SK-N-SH treated with all-trans-retinoic acid at 6 μM for 48 hours (cell line): ENCODE measurements at regions not wholly inside any gene's neighbourhood (a gene's known extent, or its start where the extent isn't known, plus 50 kb on each side); places are given as distances from the start of the nearest gene placed in this dataset.

Experiments used
- ATAC-seq: fragments of 200-7000 bp; cut with Tn5 transposase; 3 replicates; pipeline ENCODE4 v1.9.1; 2020; ENCODE audit warnings: mild to moderate bottlenecking, moderate library complexity
- BACH2 ChIP-seq: fragments of 250-450 bp; sonication (Bioruptor Pico); IDR thresholded peaks from 2 replicates; pipeline ENCODE4 v1.9.0; 2021; ENCODE audit warnings: mild to moderate bottlenecking, borderline replicate concordance
- ESRRG ChIP-seq: fragments of 250-450 bp; sonication (Bioruptor Pico); IDR thresholded peaks from 2 replicates; pipeline ENCODE4 v1.6.1; 2021; ENCODE audit warnings: mild to moderate bottlenecking
- GLIS3 ChIP-seq: fragments of 250-450 bp; sonication (Bioruptor Pico); IDR thresholded peaks from 2 replicates; pipeline ENCODE4 v1.5.0; 2020; ENCODE audit warnings: mild to moderate bottlenecking, moderate library complexity
- OSR1 ChIP-seq: fragments of 250-450 bp; sonication (Bioruptor Pico); IDR thresholded peaks from 2 replicates; pipeline ENCODE4 v1.8.0; 2022; ENCODE audit warnings: moderate library complexity, mild to moderate bottlenecking, inconsistent platforms
- PPARA ChIP-seq: fragments of 250-450 bp; sonication (Bioruptor Pico); IDR thresholded peaks from 2 replicates; pipeline ENCODE4 v1.5.0; 2020; ENCODE audit warnings: mild to moderate bottlenecking, borderline replicate concordance
- TCF4 ChIP-seq: fragments of 250-450 bp; sonication (Bioruptor Pico); IDR thresholded peaks from 2 replicates; pipeline ENCODE4 v1.8.0; 2021; ENCODE audit warnings: mild to moderate bottlenecking, moderate library complexity, borderline replicate concordance
- TOX ChIP-seq: fragments of 250-450 bp; sonication (Bioruptor Pico); IDR thresholded peaks from 2 replicates; pipeline ENCODE4 v1.8.0; 2021; ENCODE audit warnings: mild to moderate bottlenecking, moderate library complexity, borderline replicate concordance
- ZC3H10 ChIP-seq: fragments of 250-450 bp; sonication (Bioruptor Pico); IDR thresholded peaks from 2 replicates; pipeline ENCODE4 v1.5.1; 2021; ENCODE audit warnings: mild to moderate bottlenecking, moderate library complexity
- ZFP3 ChIP-seq: fragments of 250-450 bp; sonication (Bioruptor Pico); IDR thresholded peaks from 2 replicates; pipeline ENCODE4 v1.5.0; 2020; ENCODE audit warnings: mild to moderate bottlenecking, moderate library complexity
- ZFP30 ChIP-seq: fragments of 450-650 bp; formaldehyde crosslinking; IDR thresholded peaks from 2 replicates; pipeline ENCODE4 v1.5.0; 2022; ENCODE audit warnings: mild to moderate bottlenecking, moderate library complexity
- ZNF70 ChIP-seq: fragments of 450-650 bp; formaldehyde crosslinking; IDR thresholded peaks from 2 replicates; pipeline ENCODE4 v1.5.0; 2020; ENCODE audit warnings: mild to moderate bottlenecking, moderate library complexity
- TF ChIP-seq, protein P1 (sequence below): fragments of 250-450 bp; sonication (Bioruptor Pico); IDR thresholded peaks from 2 replicates; pipeline ENCODE4 v1.5.0; 2020; ENCODE audit warnings: mild to moderate bottlenecking, moderate library complexity
- TF ChIP-seq, protein P2 (sequence below): fragments of 250-450 bp; sonication (Bioruptor Pico); IDR thresholded peaks from 2 replicates; pipeline ENCODE4 v1.8.0; 2020; ENCODE audit warnings: mild to moderate bottlenecking, moderate library complexity, borderline replicate concordance
- TF ChIP-seq, protein P3 (sequence below): fragments of 250-450 bp; sonication (Bioruptor Pico); IDR thresholded peaks from 2 replicates; pipeline ENCODE4 v1.8.0; 2021; ENCODE audit warnings: low read depth, mild to moderate bottlenecking, moderate library complexity, borderline replicate concordance
- TF ChIP-seq, protein P4 (sequence below): fragments of 250-450 bp; sonication (Bioruptor Pico); IDR thresholded peaks from 2 replicates; pipeline ENCODE4 v1.5.1; 2020; ENCODE audit warnings: low read depth, mild to moderate bottlenecking, moderate library complexity
- TF ChIP-seq, protein P5 (sequence below): fragments of 250-450 bp; sonication (Bioruptor Pico); IDR thresholded peaks from 2 replicates; pipeline ENCODE4 v1.5.1; 2021; ENCODE audit warnings: mild to moderate bottlenecking, moderate library complexity

DNA sequence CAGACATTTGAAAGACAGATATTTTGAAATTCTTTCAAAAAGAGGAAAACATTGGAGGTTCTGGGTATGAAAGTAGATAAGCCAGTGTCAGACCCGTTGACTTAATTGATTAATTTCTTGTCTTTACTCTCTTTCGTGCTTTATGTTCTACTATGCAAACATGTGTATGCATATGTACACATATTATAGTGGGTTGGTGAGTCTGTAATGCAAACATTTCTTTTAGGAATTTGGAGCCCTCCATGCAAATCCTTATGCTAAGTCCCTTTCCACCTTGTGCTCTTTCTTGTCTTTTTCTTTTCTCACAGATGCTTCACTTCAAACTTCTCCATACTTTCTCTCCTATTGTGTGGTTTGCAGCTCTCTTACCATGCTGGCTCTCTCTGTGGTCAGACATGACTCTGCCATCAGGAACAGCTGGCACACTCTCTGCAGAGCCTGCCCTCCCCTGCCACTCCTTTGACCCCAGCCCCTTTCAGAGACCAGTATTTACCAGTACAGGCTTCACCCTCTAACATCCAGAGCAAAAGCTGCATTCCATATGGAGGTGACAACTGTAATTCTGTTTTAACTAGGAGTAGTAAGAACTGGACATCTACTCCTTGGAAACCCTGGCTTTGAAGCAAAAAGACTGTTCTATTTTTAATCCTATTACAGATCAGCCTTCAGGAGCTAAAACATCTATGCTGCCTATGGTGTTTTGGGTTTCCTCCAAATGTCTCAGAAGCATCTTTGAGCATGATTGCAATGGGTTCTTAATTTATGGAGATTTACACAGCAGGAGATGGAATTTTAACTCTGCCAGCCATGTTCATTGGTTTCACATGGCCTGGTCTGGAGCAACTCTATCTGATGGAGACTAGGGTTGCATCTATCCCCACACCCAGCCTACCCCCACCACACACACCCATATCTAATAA, 386.9 kb upstream of the FAT3 start:
- TF ChIP-seq OSR1 (CRISPR knock-in tag), result no peak
- TF ChIP-seq ZFP30 (CRISPR knock-in tag), result no peak
- no peak for TF ChIP-seq GLIS3 (CRISPR knock-in tag)
- TF ChIP-seq, protein P1, sequence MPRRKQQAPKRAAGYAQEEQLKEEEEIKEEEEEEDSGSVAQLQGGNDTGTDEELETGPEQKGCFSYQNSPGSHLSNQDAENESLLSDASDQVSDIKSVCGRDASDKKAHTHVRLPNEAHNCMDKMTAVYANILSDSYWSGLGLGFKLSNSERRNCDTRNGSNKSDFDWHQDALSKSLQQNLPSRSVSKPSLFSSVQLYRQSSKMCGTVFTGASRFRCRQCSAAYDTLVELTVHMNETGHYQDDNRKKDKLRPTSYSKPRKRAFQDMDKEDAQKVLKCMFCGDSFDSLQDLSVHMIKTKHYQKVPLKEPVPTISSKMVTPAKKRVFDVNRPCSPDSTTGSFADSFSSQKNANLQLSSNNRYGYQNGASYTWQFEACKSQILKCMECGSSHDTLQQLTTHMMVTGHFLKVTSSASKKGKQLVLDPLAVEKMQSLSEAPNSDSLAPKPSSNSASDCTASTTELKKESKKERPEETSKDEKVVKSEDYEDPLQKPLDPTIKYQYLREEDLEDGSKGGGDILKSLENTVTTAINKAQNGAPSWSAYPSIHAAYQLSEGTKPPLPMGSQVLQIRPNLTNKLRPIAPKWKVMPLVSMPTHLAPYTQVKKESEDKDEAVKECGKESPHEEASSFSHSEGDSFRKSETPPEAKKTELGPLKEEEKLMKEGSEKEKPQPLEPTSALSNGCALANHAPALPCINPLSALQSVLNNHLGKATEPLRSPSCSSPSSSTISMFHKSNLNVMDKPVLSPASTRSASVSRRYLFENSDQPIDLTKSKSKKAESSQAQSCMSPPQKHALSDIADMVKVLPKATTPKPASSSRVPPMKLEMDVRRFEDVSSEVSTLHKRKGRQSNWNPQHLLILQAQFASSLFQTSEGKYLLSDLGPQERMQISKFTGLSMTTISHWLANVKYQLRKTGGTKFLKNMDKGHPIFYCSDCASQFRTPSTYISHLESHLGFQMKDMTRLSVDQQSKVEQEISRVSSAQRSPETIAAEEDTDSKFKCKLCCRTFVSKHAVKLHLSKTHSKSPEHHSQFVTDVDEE (CRISPR knock-in tag), result no peak
- TF ChIP-seq, protein P2, sequence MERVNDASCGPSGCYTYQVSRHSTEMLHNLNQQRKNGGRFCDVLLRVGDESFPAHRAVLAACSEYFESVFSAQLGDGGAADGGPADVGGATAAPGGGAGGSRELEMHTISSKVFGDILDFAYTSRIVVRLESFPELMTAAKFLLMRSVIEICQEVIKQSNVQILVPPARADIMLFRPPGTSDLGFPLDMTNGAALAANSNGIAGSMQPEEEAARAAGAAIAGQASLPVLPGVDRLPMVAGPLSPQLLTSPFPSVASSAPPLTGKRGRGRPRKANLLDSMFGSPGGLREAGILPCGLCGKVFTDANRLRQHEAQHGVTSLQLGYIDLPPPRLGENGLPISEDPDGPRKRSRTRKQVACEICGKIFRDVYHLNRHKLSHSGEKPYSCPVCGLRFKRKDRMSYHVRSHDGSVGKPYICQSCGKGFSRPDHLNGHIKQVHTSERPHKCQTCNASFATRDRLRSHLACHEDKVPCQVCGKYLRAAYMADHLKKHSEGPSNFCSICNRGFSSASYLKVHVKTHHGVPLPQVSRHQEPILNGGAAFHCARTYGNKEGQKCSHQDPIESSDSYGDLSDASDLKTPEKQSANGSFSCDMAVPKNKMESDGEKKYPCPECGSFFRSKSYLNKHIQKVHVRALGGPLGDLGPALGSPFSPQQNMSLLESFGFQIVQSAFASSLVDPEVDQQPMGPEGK (CRISPR knock-in tag), result no peak
- TF ChIP-seq ZNF70 (CRISPR knock-in tag), result no peak
- no peak for TF ChIP-seq ZFP3 (CRISPR knock-in tag)
- TF ChIP-seq PPARA, result no peak
- TF ChIP-seq TCF4 (CRISPR knock-in tag), result no peak
- TF ChIP-seq, protein P3, sequence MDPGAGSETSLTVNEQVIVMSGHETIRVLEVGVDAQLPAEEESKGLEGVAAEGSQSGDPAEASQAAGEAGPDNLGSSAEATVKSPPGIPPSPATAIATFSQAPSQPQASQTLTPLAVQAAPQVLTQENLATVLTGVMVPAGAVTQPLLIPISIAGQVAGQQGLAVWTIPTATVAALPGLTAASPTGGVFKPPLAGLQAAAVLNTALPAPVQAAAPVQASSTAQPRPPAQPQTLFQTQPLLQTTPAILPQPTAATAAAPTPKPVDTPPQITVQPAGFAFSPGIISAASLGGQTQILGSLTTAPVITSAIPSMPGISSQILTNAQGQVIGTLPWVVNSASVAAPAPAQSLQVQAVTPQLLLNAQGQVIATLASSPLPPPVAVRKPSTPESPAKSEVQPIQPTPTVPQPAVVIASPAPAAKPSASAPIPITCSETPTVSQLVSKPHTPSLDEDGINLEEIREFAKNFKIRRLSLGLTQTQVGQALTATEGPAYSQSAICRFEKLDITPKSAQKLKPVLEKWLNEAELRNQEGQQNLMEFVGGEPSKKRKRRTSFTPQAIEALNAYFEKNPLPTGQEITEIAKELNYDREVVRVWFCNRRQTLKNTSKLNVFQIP (CRISPR knock-in tag), result no peak
- no peak for TF ChIP-seq BACH2 (CRISPR knock-in tag)
- no peak for TF ChIP-seq ZC3H10 (CRISPR knock-in tag)
- TF ChIP-seq, protein P4, sequence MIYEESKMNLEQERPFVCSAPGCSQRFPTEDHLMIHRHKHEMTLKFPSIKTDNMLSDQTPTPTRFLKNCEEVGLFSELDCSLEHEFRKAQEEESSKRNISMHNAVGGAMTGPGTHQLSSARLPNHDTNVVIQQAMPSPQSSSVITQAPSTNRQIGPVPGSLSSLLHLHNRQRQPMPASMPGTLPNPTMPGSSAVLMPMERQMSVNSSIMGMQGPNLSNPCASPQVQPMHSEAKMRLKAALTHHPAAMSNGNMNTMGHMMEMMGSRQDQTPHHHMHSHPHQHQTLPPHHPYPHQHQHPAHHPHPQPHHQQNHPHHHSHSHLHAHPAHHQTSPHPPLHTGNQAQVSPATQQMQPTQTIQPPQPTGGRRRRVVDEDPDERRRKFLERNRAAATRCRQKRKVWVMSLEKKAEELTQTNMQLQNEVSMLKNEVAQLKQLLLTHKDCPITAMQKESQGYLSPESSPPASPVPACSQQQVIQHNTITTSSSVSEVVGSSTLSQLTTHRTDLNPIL (CRISPR knock-in tag), result no peak
- TF ChIP-seq, all 23 proteins: peak for 0
- no peak for ATAC-seq

DNA sequence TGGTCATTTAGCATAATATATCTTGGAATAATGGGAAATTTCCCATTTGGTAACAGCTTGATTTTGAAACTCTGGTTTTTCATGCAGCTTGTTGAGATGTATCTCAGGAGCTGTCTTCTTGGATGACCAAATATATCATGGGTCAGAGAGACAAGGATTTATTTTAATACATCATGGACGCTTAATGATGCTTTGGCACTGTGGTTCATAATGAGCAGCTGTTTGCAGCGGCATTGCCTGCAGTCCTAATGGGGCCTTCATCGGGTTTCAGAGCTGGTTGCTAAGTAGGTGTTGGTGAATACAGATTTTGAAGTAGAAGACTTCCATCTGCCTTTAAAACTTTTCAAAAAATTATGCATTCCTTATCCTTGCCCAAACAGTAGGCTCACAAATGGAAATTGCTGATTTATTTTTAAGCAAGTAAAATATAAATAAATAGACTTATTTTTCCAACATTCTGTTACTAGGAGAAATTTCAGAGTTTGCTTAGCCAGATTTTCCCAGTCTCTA, 389.5 kb upstream of the FAT3 start:
- ATAC-seq, result no peak

DNA sequence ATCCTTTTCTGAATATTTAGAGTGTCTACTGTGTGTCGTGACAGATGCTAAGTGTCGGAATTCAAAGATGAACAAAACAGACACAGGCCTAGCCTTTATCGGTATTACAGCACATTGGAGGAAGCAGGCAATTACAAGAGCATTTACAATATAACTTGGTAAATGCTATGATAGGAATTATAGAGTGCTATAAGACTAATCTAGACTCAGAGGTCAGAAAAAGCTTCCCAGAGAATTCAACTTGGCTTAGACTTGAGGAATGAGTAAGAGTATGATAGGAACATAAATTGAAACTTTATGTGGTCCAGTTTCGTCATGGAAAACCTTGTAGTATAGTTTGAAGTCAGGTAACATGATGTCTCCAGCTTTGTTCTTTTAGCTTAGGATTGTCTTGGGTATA, 395.7 kb upstream of the FAT3 start:
- ATAC-seq, result no peak
- no peak for TF ChIP-seq BACH2 (CRISPR knock-in tag)
- TF ChIP-seq TOX (CRISPR knock-in tag), result no peak
- TF ChIP-seq ESRRG (CRISPR knock-in tag), result no peak

More for the DNA sequence above, 389.5 kb upstream of the FAT3 start:
- no peak for TF ChIP-seq OSR1 (CRISPR knock-in tag)
- TF ChIP-seq, protein P5, sequence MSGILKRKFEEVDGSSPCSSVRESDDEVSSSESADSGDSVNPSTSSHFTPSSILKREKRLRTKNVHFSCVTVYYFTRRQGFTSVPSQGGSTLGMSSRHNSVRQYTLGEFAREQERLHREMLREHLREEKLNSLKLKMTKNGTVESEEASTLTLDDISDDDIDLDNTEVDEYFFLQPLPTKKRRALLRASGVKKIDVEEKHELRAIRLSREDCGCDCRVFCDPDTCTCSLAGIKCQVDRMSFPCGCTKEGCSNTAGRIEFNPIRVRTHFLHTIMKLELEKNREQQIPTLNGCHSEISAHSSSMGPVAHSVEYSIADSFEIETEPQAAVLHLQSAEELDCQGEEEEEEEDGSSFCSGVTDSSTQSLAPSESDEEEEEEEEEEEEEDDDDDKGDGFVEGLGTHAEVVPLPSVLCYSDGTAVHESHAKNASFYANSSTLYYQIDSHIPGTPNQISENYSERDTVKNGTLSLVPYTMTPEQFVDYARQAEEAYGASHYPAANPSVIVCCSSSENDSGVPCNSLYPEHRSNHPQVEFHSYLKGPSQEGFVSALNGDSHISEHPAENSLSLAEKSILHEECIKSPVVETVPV, result no peak
- TF ChIP-seq, all 23 proteins: peak for 0

DNA sequence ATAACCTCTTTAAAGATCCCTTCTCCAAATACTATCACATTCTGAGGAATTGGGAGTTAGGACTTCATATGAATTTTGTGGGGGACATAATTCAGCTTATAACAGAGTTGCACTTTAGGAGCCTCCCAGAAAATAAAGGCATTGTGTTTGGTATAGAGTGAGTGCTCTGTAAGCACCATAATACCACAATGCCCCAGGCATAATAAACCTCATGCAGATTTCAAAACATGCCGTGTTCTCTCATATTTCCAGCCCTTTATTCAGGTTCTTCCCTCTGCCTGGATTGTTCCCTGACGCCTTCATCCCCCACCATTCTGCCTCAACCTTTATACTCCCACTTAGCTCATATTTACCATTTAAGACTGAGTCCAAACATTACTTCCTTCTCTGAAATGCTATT, 398.8 kb upstream of the FAT3 start:
- ATAC-seq, result no peak
- TF ChIP-seq BACH2 (CRISPR knock-in tag) (no peak), TCF4 (CRISPR knock-in tag) (no peak)
- TF ChIP-seq, all 23 proteins: peak for 0
